Muscle of leg (tissue), 3 donors: ENCODE measurements at regions not wholly inside any gene's neighbourhood (a gene's known extent, or its start where the extent isn't known, plus 50 kb on each side); places are given as distances from the start of the nearest gene placed in this dataset.

Source experiments
- DNase-seq: peaks from one replicate; pipeline ENCODE4 v3.0.0; 2013
- H3K27ac ChIP-seq: one replicate; pipeline ENCODE4 v1.5.1; 2013; ENCODE audit warnings: mild to moderate bottlenecking, low read length, control low read depth
- H3K27me3 ChIP-seq: one replicate; pipeline ENCODE4 v1.6.1; 2013; ENCODE audit warnings: low read length; ENCODE audit not compliant: control insufficient read depth, insufficient read depth
- H3K36me3 ChIP-seq: one replicate; pipeline ENCODE4 v1.6.1; 2013; ENCODE audit warnings: low read length; ENCODE audit not compliant: control insufficient read depth, insufficient read depth
- H3K4me1 ChIP-seq: one replicate; pipeline ENCODE4 v1.6.1; 2013; ENCODE audit warnings: low read length; ENCODE audit not compliant: control insufficient read depth, insufficient read depth
- H3K4me3 ChIP-seq: one replicate; pipeline ENCODE4 v1.5.1; 2013; ENCODE audit warnings: low read length, control low read depth
- H3K9me3 ChIP-seq: replicated peaks from 2 replicates; pipeline ENCODE4 v1.6.1; 2013; ENCODE audit warnings: low read depth, low read length; ENCODE audit not compliant: control insufficient read depth
- WGBS: methylation state at CpG from one replicate; pipeline ENCODE4 v1.1.5; 2013; ENCODE audit warnings: missing lambda C conversion rate; ENCODE audit not compliant: insufficient coverage; 5-methylcytosine and 5-hydroxymethylcytosine counted together

- Histone ChIP-seq H3K4me1 (no peaks in the 10 kb centered on the region), H3K9me3 (no peaks in the 10 kb centered on the region), H3K27me3 (peaks cover 2% of the 10 kb centered on the region), H3K27ac (no peak overlapping the region), H3K4me3 (no peak overlapping the region), H3K36me3 (no peaks in the 10 kb centered on the region)
- DNase-seq, result no peak
Measured at GRCh38 chr3:170732660-170733245, 137.2 kb downstream of the RPL22L1 start.

GRCh38 chr3:170731281-170731680 lies 138.7 kb downstream of the RPL22L1 start:
- no peak overlapping the region for H3K4me3 ChIP-seq
- H3K27me3 ChIP-seq, result peaks cover 2% of the 10 kb centered on the region
- H3K27ac ChIP-seq, result no peak overlapping the region
- no peaks in the 10 kb centered on the region for H3K4me1 ChIP-seq
- DNase-seq, result no peak
- no peaks in the 10 kb centered on the region for H3K36me3 ChIP-seq
- H3K9me3 ChIP-seq, result no peaks in the 10 kb centered on the region

- Histone ChIP-seq H3K9me3 (no peaks in the 10 kb centered on the region), H3K4me1 (no peaks in the 10 kb centered on the region), H3K27ac (no peak overlapping the region), H3K4me3 (no peak overlapping the region), H3K36me3 (no peaks in the 10 kb centered on the region), H3K27me3 (peaks cover 2% of the 10 kb centered on the region)
- DNase-seq, result no peak
- WGBS, result 69% methylated on average over 3 of the region's 4 CpGs
Measured at GRCh38 chr3:170730071-170730812, 139.8 kb downstream of the RPL22L1 start.

- no CpG with 5 or more reads among the region's 3 CpGs for WGBS
- Histone ChIP-seq H3K27me3 (no peaks in the 10 kb centered on the region), H3K27ac (no peak overlapping the region), H3K4me3 (no peak overlapping the region), H3K9me3 (no peaks in the 10 kb centered on the region), H3K36me3 (no peaks in the 10 kb centered on the region), H3K4me1 (no peaks in the 10 kb centered on the region)
- DNase-seq, result no peak
Measured at GRCh38 chr3:170728181-170728580, 141.8 kb downstream of the RPL22L1 start.

GRCh38 chr3:170727754-170728153 lies 141.9 kb upstream of the SLC7A14 start:
- Histone ChIP-seq H3K9me3 (no peaks in the 10 kb centered on the region), H3K36me3 (no peaks in the 10 kb centered on the region), H3K4me3 (no peak overlapping the region), H3K27me3 (no peaks in the 10 kb centered on the region), H3K4me1 (no peaks in the 10 kb centered on the region), H3K27ac (no peak overlapping the region)
- WGBS, result 94% methylated on average over 3 of the region's 3 CpGs
- DNase-seq, result no peak

- 58% methylated on average over 2 of the region's 2 CpGs for WGBS
- no peaks in the 10 kb centered on the region for H3K4me1 ChIP-seq
- no peaks in the 10 kb centered on the region for H3K36me3 ChIP-seq
- H3K4me3 ChIP-seq, result no peak overlapping the region
- H3K27me3 ChIP-seq, result no peaks in the 10 kb centered on the region
- no peak overlapping the region for H3K27ac ChIP-seq
- H3K9me3 ChIP-seq, result no peaks in the 10 kb centered on the region
- DNase-seq, result peak; percentile 17
Measured at GRCh38 chr3:170726976-170727661, 141.2 kb upstream of the SLC7A14 start.

GRCh38 chr3:170725285-170725731 lies 139.4 kb upstream of the SLC7A14 start:
- no peaks in the 10 kb centered on the region for H3K9me3 ChIP-seq
- no peaks in the 10 kb centered on the region for H3K4me1 ChIP-seq
- no peak overlapping the region for H3K4me3 ChIP-seq
- H3K36me3 ChIP-seq, result no peaks in the 10 kb centered on the region
- WGBS, result no CpG with 5 or more reads among the region's 2 CpGs
- no peaks in the 10 kb centered on the region for H3K27me3 ChIP-seq
- no peak for DNase-seq
- H3K27ac ChIP-seq, result no peak overlapping the region

GRCh38 chr3:170724599-170725280 lies 138.9 kb upstream of the SLC7A14 start:
- no peaks in the 10 kb centered on the region for H3K9me3 ChIP-seq
- no peak for DNase-seq
- H3K27ac ChIP-seq, result no peak overlapping the region
- no peaks in the 10 kb centered on the region for H3K4me1 ChIP-seq
- H3K4me3 ChIP-seq, result no peak overlapping the region
- WGBS, result no CpG with 5 or more reads among the region's 1 CpG
- no peaks in the 10 kb centered on the region for H3K36me3 ChIP-seq
- no peaks in the 10 kb centered on the region for H3K27me3 ChIP-seq

GRCh38 chr3:170723241-170723640 lies 137.4 kb upstream of the SLC7A14 start:
- Histone ChIP-seq H3K27ac (no peak overlapping the region), H3K9me3 (no peaks in the 10 kb centered on the region), H3K4me3 (no peak overlapping the region), H3K27me3 (no peaks in the 10 kb centered on the region), H3K4me1 (no peaks in the 10 kb centered on the region), H3K36me3 (no peaks in the 10 kb centered on the region)
- WGBS, result no CpG with 5 or more reads among the region's 1 CpG
- no peak for DNase-seq

GRCh38 chr3:170721563-170721962 lies 135.7 kb upstream of the SLC7A14 start:
- no peaks in the 10 kb centered on the region for H3K9me3 ChIP-seq
- no peaks in the 10 kb centered on the region for H3K4me1 ChIP-seq
- no peaks in the 10 kb centered on the region for H3K36me3 ChIP-seq
- no peak for DNase-seq
- H3K27me3 ChIP-seq, result no peaks in the 10 kb centered on the region
- no peak overlapping the region for H3K4me3 ChIP-seq
- H3K27ac ChIP-seq, result no peak overlapping the region
